ENCODE measurements at regions not wholly inside any gene's neighbourhood (a gene's known extent, or its start where the extent isn't known, plus 50 kb on each side); places are given as distances from the start of the nearest gene placed in this dataset.

DNA sequence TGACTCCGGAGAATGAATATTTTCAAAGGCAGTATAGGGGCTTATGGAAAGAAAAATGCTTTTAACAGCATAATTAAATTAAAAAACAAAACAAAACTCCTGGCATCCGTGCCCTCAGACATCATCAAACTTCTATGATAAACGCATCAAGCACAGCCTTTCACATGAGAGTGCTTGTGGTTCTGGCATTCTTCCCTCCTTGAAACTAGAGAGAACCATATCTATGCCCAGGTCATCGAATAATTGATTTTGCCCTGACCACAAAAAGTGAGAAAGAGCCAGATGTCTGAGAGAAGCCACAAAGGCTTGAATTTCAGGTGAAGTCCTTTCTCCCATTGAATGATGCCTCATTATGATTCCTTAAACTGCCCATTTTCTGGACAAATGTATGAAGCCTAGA, 286.8 kb downstream of the CBLL2 start:
- FAIRE-seq (no peak), DNase-seq (ENCODE audit: low read depth) (no peak)
- no peaks in the 10 kb centered on the region for H3K36me3 ChIP-seq (ENCODE audit: control insufficient read depth, insufficient read depth, low read length)
- H3K27me3 ChIP-seq (ENCODE audit: control insufficient read depth, insufficient read depth, low read length): no peaks in the 10 kb centered on the region
- TF ChIP-seq, protein P1, sequence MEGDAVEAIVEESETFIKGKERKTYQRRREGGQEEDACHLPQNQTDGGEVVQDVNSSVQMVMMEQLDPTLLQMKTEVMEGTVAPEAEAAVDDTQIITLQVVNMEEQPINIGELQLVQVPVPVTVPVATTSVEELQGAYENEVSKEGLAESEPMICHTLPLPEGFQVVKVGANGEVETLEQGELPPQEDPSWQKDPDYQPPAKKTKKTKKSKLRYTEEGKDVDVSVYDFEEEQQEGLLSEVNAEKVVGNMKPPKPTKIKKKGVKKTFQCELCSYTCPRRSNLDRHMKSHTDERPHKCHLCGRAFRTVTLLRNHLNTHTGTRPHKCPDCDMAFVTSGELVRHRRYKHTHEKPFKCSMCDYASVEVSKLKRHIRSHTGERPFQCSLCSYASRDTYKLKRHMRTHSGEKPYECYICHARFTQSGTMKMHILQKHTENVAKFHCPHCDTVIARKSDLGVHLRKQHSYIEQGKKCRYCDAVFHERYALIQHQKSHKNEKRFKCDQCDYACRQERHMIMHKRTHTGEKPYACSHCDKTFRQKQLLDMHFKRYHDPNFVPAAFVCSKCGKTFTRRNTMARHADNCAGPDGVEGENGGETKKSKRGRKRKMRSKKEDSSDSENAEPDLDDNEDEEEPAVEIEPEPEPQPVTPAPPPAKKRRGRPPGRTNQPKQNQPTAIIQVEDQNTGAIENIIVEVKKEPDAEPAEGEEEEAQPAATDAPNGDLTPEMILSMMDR (IDR thresholded peaks at IDR 0.05; ENCODE audit: insufficient read depth, low read length, severe bottlenecking): no peak
- no peak overlapping the region for H3K4me3 ChIP-seq (ENCODE audit: low read depth, low read length)

DNA sequence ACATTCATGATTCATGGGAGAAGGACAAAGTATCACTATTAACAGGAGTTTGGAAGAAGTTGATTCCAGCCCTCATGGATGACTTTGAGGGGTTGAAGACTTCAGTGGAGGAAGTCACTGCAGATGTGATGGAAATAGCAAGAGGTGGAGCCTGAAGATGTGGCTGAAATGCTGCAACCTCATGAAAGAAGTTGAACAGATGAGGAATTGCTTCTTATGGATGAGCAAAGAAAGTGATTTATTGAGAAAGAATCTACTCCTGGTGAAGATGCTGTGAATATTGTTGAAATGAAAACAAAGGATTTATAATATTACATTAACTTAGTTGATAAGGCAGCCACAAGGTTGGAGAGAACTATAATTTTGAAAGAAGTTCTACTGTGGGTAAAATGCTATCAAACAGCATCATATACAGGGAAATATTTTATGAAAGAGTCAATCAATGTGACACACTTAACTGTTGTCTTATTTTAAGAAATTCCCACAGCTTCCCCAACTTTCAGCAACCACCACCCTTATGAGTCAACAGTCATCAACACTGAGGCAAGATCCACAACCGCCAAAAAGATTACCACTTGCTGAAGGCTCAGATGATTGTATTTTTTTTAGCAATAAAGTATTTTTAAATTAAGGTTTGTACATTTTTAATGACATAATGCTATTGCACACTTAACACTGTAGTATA, 302.6 kb downstream of the CBLL2 start:
- FAIRE-seq: no peak

GRCh38 chrX:22577181-22577580, 304.5 kb downstream of the CBLL2 start:
- TF ChIP-seq, protein P1 (IDR thresholded peaks at IDR 0.05; ENCODE audit: insufficient read depth, low read length, severe bottlenecking): no peak
- FAIRE-seq (no peak), DNase-seq (ENCODE audit: low read depth) (peak; percentile 82)
- Histone ChIP-seq H3K36me3 (ENCODE audit: control insufficient read depth, insufficient read depth, low read length) (no peaks in the 10 kb centered on the region), H3K4me3 (ENCODE audit: low read depth, low read length) (no peak overlapping the region), H3K27me3 (ENCODE audit: control insufficient read depth, insufficient read depth, low read length) (no peaks in the 10 kb centered on the region)

More for the DNA sequence above, 302.6 kb downstream of the CBLL2 start:
- TF ChIP-seq, protein P1 (IDR thresholded peaks at IDR 0.05; ENCODE audit: insufficient read depth, low read length, severe bottlenecking): no peak
- Histone ChIP-seq H3K4me3 (ENCODE audit: low read depth, low read length) (no peak overlapping the region), H3K36me3 (ENCODE audit: control insufficient read depth, insufficient read depth, low read length) (no peaks in the 10 kb centered on the region), H3K27me3 (ENCODE audit: control insufficient read depth, insufficient read depth, low read length) (no peaks in the 10 kb centered on the region)
- DNase-seq (ENCODE audit: low read depth): peak; percentile 44

DNA sequence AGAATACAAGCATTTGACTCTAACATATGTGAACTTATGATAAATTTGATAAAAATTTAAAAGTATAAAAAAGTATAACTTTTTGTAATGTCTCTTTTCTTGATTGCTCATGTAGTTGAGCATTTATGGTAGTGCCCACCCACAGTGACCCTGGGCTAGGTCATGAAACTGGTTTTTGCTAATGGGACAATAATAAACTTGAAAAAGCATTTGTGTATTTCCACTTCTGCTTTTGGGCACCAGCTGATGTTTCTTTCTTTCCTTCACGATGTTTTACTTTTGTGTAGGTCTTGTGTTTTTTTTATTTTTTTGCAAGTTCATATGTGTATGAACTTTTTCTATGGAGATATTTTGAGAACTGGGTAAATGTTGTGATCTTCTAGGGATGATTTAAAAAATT, 313.1 kb downstream of the CBLL2 start:
- Histone ChIP-seq H3K36me3 (ENCODE audit: control insufficient read depth, insufficient read depth, low read length) (no peaks in the 10 kb centered on the region), H3K27me3 (ENCODE audit: control insufficient read depth, insufficient read depth, low read length) (no peaks in the 10 kb centered on the region), H3K4me3 (ENCODE audit: low read depth, low read length) (no peak overlapping the region)
- TF ChIP-seq, protein P1 (IDR thresholded peaks at IDR 0.05; ENCODE audit: insufficient read depth, low read length, severe bottlenecking): no peak
- DNase-seq (ENCODE audit: low read depth) (no peak), FAIRE-seq (no peak)

GRCh38 chrX:22589845-22590244, 317.1 kb downstream of the CBLL2 start:
- Histone ChIP-seq H3K4me3 (ENCODE audit: low read depth, low read length) (no peak overlapping the region), H3K36me3 (ENCODE audit: control insufficient read depth, insufficient read depth, low read length) (no peaks in the 10 kb centered on the region), H3K27me3 (ENCODE audit: control insufficient read depth, insufficient read depth, low read length) (no peaks in the 10 kb centered on the region)
- TF ChIP-seq, protein P1 (IDR thresholded peaks at IDR 0.05; ENCODE audit: insufficient read depth, low read length, severe bottlenecking): no peak
- no peak for DNase-seq (ENCODE audit: low read depth)
- no peak for FAIRE-seq

GRCh38 chrX:22594766-22595165, 322.1 kb downstream of the CBLL2 start:
- no peak for FAIRE-seq

More at GRCh38 chrX:22594766-22595165, 322.1 kb downstream of the CBLL2 start:
- H3K27me3 ChIP-seq (ENCODE audit: control insufficient read depth, insufficient read depth, low read length): no peaks in the 10 kb centered on the region
- DNase-seq (ENCODE audit: low read depth): no peak
- no peak overlapping the region for H3K4me3 ChIP-seq (ENCODE audit: low read depth, low read length)
- H3K36me3 ChIP-seq (ENCODE audit: control insufficient read depth, insufficient read depth, low read length): no peaks in the 10 kb centered on the region
- TF ChIP-seq, protein P1 (IDR thresholded peaks at IDR 0.05; ENCODE audit: insufficient read depth, low read length, severe bottlenecking): no peak

Measured in bronchial epithelial cell (primary cell).